ENCODE measurements at regions not wholly inside any gene's neighbourhood (a gene's known extent, or its start where the extent isn't known, plus 50 kb on each side); places are given as distances from the start of the nearest gene placed in this dataset.

DNA sequence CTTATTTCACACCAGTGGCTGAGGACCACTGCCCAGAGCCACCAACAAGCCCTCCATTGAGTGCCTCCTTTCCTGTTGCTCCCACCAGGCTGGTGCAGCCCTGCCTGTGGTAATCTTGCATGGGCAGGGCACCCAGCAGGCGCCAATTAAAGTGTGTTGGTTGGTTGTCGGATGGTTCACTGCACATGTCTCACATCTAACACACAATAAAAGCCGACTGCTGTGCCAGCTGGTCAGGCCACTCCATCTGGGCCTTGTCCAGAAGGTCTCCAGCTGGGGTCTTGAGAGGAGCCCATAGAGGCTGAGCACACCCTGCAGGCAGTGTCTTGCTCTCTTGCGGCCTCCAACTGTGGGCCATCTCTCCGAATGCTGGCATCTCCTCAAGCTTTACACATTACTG is 494.8 kb upstream of the KLHL29 start:
- DNase-seq = peak; percentile 35

DNA sequence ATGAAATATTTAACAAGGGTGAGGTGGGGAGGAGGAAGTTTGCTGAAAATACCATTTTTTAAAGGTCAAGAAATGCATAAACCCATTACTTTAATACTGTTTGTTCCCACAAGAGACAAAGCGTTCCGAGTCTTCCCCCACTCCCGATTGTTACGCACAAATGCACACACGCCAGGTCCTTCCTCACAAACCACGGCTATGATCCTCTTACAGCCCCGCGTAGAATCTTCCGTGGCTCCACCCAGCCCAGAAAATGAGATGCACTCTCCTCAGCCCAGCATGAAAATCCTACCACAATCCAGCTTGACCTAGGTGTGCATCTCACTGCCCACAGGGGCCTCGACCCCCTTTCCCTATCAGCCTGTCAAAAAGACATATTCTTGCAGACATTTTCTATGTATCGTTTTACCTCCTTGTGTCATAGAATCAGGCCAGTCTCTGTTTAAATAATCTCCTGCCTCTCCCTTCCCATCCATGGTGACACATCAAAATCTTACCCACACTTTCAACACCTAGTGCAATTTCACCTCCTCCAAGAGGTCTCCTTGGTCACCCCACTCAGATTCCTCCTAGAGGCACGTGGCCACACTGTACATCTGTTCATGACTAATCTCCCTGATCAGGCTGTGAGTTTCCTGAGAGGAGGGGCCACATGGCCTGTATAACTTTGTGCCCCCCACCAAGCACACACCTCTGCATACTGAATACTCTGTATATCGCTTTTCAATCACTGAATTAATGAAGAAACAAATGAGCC is 491.0 kb upstream of the KLHL29 start:
- DNase-seq = peak; percentile 39

DNA sequence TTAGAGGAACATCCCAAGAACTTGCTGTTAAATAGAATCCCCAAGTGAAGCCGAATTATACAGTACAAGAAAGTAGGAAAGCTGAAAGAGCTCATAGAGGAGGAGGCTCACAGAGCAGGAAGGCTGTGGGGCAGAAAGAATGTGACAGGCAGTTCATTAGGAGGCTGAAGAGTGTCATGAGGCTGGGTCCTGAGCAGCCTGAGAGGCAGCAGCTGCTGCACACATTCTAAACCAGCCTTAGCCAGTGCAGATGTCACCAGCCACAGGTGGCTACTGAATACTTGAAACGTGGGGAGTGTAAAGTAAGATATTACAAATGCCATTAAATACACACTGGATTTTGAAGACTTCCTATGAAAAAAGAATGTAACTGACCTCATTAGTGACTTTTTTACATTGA is 490.2 kb upstream of the KLHL29 start:
- peak; percentile 91 for DNase-seq

DNA sequence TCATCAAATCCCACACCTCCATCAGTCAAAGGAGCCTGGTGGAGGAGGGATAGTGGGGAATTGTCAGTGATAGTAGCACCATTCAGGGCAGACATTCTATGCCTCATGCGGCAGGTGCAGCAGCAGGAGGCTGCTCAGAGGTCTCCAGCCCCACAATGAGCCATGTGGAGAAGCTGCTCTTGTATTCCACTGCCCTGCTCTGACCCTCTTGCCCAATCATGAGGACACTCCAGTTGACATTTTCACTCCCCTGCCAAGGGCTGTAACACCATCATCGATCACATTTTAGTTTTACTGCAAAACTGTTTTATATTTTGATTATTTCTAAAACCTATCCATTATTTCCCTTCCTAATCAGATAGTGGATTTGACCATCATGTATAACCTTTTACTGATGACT is 487.6 kb upstream of the KLHL29 start:
- no peak for DNase-seq

DNA sequence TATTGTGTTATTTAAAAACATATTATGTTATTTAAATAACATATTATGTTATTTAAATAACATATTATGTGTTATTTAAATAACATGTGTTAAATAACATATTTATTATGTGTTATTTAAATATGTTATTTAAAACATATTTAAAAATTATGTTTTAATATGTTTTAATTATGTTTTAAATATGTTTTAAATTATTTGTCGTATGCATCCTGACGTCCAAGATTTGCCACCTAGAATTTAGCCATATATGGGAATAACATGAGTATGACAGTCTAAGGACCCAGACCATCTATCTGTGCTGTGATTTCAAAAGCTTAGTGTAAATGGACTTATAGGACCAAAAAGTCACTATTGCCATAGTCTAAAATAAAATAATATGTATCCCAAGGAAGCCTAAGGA is 484.3 kb upstream of the KLHL29 start:
- DNase-seq = no peak

DNA sequence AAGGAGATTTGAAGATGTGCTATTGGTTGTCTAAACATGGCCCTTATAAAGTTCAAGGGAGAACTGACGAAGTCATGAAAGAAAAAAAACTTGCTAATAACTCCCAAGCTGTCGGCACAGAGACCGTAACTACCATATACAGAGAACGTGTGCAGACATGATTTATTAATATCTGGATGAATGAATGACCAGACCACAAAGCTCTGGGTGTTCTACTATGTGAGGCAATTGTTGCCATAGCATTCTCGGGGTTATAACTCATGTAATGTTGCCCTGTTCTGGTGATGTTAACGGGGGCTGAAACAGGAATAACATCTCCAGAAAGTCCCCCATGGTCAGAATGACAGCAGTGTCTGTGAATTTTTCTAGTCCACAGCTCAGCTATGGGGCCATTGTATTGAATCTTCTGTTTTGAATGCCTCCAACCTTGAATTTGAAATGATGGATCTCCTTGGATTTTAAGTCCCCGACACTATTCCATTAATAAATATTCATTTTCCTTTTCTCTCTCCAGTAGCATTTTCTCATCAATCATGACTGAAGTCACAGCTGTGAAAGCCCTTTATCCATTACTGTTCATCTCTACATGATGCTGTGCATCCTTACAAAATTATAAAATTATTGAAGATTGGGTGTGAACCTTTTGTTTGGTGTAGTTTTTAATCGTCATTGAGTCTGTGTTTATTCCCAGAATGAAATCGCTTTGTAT is 483.4 kb upstream of the KLHL29 start:
- no peak for DNase-seq

DNA sequence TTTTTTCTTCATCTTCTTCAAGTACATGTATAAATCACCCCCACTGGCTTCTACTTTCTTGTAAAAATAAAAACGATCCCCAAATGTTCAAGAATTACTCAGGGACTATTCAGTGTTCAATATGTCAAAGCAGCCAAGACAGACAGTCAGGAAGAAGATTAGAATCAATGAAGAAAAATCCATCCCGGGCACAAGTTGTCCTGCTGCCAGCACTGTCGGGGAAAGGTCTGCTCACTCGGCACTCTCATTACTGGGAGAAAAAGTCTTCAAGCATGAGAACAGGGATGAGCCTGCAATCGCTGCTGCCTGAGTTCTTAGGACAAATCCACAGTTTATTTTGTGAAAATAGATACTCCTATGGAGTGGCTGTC is 482.8 kb upstream of the KLHL29 start:
- DNase-seq = no peak

DNA sequence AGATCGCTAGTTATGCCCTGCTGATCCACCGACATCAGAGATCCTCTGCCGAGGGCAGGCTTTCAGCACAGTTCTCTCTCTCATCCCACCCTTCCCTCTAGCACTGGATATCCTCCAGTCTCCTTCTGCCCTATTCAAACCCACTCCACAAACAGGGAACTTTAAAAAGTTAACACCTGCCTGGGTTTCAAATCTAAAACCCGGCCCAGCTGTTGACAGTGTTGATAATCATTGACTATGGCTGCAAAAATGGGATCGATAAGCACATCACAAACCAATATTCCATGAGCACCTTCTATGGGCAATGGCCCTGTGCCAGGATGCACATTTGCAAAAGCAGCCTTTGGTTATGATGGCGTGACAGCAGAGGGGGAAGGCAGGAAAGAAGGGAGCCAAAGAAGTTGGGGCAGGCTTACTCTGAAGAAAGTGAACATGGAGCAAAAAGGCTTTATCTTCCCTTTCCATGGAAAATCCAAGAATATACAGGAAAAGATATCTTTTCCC is 482.3 kb upstream of the KLHL29 start:
- no peak for DNase-seq

DNA sequence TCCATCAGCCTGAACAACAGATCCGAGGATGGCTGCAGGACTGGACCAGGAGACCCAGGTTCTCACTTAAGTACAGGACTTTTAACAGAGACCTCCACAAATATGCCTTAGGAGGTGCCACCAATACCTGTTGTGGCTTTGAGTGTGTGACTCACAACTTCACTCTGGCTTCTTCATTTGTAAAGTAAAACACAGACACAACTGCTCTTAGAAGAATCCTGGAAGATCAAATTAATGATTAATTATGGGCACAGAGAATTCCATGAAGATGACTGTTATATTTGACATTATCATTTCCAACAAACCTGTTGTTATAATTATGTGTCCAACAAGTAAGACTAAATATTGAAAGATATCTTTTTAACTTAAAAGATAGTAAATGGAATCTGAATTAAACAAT is 481.4 kb upstream of the KLHL29 start:
- DNase-seq = no peak

DNA sequence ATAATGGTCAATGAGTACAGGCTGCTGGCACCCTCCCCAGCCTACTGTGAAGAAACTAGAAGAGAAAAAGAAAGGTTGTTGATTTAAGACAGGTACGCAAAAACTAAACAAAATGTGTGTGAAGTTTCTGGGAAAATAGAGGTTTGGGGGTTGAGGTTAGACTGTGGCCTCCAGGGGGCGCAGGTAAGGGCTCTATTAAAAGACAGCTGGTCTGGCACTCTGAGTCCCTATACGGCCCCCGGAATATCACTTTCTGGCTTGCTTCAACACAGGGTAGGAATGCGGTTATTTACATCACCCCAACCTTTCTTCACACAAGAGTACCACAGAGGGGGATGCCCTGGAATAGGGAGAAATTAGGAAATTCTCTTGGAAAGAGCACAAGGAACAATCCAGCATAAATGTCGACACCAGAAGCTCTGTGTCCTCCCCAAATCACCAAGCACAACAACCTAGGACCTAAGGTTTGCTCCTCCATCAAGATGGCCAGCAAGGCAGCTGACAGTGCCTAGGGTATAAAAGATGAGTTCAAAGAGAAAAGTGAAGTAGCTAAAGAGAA is 480.8 kb upstream of the KLHL29 start:
- peak; percentile 23 for DNase-seq

DNA sequence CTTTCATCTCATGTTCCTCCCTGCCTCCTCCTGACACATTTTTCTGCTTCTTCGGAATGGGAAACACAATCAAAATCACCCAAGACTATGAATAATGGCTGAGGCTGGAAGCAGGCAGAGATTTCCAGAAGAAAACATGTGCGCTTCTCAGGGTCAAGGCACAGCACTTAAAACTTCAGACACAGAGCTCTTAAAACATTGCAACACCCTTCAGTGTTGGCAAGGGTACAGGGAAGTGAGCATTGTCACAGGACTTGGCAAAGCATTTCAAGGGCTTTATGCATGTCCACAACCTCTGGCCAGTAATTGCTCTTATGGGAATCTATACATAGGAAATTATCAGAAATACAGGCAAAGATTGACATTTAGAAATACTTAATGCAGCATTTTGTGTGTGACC is 477.6 kb upstream of the KLHL29 start:
- DNase-seq = no peak

DNA sequence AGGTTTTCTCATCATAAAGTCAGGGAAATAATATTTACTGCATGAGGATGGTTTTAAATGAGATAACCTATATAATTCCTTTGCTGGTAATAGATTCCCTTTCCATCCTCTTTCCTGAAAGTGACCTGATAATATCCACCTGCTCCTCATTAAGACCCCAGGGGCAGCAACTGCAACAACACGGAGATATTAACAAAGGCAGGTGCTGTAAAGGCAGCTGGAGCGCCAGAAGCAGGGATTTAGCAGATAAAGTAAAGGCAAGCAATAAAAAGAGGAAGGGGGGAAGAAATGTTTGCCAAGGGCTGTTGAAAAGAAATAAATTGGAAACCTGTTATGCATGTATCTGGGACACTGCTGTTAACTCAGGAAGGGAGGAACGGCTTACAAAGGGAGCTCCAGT is 472.6 kb upstream of the KLHL29 start:
- DNase-seq = no peak

DNA sequence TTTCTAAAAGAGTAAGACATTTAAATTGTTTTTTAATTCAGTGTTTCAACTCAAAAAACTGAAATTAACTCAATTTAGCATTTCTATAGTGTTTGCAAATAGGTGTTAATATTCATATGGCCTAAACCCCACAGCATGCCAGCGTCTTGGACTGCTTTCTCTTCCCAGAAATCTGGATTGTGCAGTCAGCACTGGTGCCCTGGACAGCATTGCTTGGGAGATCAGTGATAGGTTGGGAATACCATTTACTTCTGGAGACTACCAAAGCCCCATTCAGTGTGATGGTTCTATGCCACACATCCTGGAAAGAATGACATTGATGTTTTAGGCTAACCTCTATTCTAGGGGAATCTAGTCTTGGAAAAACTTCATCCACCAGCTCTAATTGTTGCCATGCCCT is 455.0 kb upstream of the KLHL29 start:
- DNase-seq = no peak

DNA sequence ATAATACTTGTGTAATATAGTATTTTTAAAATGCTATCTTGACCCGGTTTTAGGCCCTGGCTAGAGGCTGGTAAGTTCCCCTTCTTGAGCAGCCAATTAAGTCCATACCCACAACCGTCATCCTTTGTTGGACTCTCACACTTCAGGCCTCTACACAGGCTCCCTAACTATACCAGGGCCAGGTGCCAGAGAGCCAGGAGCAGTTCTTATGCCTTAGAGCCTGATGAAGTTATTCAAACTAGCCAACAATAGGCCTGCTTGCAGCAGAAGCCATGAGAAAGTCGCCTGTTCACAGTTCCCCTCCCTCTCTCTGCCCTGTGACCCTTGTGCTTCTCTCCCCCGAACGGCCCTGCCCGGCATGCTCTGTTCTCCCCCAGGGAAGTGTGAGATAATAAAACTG is 454.2 kb upstream of the KLHL29 start:
- no peak for DNase-seq

DNA sequence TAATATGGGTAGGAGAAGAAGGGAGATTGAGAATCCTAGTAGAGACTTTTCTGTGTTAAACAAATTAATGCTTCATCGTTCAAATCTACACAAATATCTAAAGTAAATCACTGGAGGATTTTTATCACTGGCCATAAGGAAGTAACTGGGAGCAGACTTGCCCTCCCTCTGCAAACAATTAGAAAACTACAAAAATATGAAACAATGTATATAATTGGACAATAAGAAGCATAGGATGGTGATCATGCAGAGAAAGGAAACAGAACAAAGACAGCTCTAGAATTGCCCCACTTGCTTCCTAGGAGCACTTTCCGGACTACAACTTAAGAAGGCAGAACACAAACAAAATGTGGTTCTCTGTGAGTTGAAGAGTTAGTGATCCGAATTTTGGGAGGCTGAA is 452.7 kb upstream of the KLHL29 start:
- DNase-seq = no peak

DNA sequence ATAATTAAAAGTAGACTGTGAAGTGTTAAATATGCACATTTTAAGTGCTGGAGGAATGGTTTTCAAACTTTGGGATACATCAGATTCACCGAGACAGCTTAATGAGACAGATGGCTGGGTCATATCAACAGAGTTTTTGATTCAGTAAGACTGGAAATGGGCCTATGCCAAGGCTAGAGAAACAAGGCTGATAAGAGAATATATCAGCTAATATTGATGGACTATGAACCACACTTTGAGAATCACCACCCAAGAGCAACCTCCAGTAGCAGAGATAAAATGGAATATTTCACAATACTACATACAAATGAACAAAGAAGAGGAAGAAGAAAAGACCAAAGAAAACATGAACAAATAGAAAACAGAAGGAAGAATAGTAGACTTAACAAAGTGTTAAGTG is 450.2 kb upstream of the KLHL29 start:
- DNase-seq = peak; percentile 31

DNA sequence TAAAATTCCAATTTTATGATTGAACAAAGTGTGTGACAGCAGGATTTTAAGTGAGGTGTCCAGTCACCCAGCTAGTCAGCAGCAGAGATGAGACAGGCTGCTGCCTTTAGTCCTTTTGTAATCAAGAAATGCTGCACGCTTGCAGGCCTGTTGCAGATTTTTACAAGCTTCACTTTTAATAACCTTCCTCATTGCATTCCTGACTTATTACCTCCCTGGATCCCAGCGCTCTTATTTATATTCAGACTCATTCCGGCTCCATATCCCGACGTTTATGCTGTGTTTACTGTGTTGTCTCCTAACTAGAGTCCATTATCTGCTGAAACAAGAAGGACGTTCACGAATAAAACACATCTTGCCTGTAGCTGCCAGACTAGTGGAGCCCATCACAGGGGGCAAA is 442.5 kb upstream of the KLHL29 start:
- no peak for DNase-seq

DNA sequence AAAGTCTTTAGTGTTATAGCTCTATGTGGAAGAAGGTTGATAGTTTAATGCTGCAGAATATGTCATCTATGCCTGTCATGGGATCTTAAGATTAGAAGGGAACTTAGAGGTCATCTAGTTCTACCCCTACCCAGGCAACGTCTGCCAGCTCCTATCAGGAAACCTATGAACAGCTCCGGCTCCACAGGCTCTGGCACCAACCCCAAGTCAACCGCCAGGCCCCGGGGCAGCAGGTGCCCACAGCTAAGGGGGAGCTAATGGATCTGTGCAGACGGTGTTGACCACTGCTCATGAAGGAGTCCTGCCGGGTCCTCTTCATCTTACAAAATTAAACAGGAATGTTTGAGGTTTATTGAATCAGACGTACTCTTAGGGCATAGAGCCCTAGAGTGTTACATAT is 440.8 kb upstream of the KLHL29 start:
- DNase-seq = no peak

DNA sequence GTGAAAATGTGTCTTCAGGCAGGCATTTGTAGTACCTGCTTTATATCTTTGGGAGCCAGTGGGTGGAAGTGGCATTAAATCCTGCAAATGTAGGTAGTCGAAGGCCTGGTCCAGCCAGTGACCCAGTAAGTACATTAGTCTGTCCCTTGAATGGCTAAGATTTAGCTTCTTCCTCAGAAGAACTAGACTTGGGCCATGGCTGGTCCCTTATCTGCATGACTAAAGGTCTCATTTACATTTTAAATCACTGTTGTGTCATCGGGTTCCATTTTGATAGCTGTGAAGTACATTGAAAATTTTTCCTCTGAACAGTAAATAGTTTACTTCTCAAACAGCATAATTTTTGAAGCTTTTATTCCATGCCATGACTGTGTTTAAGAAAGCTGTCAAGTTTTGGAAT is 438.4 kb upstream of the KLHL29 start:
- DNase-seq = no peak

DNA sequence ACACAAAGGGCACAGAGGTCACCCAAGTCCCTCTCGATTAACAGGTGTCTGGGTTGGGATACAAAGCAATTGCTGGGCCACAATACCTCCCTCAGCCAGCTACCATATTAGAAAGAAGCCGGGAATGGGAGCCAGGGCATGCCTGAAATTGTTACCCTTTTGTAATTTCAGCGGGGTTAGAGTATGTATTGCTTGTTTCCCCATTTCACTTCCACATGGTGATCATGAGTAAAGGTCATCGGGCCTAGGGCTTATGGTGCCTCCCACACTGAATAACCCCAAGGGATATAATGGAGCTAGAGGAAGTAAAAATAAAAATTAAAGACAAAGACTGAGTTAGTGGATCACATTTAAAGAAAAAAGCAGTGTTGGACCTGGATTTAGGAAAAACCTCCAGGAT is 437.2 kb upstream of the KLHL29 start:
- no peak for DNase-seq

DNA sequence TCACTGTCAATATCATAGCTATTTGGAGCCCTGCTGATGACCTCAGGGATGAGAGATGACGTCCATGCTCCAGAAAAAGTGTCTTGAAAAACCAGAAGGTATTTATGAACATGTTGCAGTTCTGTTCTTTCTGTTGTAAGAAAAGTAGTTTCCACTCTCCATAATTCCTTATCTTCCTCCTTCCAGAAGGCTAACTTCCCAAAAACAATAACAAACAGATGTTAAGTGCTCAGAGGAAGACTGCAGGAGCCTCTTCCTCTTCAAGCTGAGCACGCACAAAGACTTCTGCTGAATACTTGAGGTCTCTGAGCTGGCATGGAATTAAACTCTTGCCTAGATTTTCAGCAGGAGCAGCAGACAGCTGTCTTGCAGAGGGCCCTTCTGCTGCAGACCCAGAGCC is 434.5 kb upstream of the KLHL29 start:
- DNase-seq = no peak

DNA sequence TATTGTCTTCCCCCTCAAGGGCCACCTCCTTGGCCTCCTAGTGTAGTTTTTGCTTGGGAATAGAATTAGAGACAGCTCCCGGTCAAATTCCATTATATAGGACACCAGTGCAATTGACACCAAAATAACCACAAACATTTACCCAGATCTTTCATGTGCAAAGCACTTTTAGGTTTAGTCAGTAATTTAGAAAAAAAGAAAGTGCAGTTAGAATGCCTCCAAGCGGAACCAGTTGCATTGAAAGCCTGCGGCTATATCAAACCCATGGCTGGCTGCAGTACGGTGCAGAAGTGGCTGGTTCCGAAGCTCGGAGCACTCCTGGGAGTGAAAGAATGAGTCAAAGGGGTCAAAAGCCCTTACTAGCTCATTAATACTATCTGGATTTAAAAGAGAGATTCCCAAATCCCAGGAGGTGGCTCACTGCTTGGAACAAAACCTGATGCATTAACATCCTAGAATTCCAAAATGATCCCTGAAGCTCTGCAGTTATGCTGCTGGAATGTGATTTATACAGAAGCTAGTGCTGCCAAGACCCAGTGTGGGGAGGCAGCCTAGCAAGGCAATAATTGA is 432.2 kb upstream of the KLHL29 start:
- no peak for DNase-seq

DNA sequence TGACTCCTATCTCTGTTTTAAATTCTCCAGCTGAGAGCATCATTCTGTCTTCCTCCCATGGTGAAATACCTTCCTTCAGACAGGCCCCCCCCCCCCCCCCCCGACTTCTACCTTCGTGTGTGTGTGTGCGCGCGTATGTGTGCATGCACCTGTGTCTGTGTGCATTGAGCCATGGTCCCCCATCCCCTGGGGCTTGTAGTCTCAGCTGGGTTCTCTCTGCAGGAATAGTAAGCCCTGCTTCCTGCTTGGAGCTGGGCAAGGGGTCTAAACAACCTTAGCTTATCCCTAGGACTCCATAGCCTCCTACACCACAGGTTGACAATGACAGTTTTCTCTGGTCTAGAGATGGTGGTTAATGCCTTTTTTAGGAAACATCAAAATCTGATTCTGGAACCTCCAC is 427.5 kb upstream of the KLHL29 start:
- peak; percentile 29 for DNase-seq

DNA sequence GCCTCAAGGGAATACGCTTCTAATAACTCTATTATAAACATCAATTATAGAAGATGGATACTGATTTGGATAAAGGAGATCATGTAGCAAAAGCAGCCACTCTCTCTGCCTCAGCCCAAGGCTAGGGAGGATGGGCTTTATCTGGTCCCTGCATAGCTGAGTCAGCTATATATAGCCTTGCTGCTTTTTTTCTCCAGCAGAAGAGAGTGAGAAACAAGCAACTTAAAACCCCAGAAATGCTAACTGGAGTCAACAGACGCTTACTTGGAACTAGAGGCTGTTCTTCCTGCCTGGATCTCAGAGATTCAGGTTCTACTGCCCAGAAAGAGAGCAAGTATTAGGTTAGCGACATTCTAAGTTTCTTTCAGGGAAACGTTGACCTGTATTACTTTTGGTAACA is 426.7 kb upstream of the KLHL29 start:
- DNase-seq = no peak

Data from NCI-H2171 treated with DMSO at 0.1 percent for 48 hours (cell line).